Skin epidermis (tissue), 12 donors: ENCODE measurements at regions not wholly inside any gene's neighbourhood (a gene's known extent, or its start where the extent isn't known, plus 50 kb on each side); places are given as distances from the start of the nearest gene placed in this dataset.
"Not testable (repeated sequence)": the region's sequence is repeated elsewhere in the genome, so short reads cannot be mapped to it uniquely, and the experiment has no call there.

Experiments
- H3K27ac ChIP-seq, 21 experiments: fragments of 200-600 bp; sonication (generic) in 11 of 21; one replicate each; pipeline ENCODE4 v1.5.0; 2020; ENCODE audit warnings: mild to moderate bottlenecking in 3 of 21, inconsistent platforms in 2 of 21, moderate library complexity in 2 of 21
- H3K4me3 ChIP-seq, 7 experiments: fragments of 200-600 bp; sonication (generic) in 2 of 7; one replicate each; pipeline ENCODE4 v1.5.0; 2020; ENCODE audit warnings: inconsistent platforms in 2 of 7, mild to moderate bottlenecking in 2 of 7, moderate library complexity in 1 of 7

DNA sequence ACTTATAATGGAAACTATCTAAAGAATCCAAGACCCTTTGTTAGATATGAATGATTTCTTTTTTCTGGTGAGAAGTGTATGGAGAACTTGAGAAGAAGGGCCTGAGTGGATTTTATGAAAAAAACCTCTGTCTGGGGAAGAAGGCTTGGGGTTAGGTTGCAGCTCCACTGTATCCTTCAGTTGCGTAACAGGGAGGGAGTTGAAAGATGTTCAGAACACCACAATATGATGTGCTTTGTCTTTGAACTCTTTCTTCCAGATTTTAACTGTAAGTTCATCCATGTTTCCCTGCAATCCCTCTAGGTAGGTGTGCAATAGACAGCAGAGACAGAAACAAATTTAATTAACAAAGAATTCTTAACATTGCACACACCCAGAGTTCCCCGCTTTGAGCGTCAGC is 125.8 kb upstream of the NFIA start:
- Histone ChIP-seq H3K4me3 (no peak overlapping the region), H3K27ac (no peak overlapping the region)

DNA sequence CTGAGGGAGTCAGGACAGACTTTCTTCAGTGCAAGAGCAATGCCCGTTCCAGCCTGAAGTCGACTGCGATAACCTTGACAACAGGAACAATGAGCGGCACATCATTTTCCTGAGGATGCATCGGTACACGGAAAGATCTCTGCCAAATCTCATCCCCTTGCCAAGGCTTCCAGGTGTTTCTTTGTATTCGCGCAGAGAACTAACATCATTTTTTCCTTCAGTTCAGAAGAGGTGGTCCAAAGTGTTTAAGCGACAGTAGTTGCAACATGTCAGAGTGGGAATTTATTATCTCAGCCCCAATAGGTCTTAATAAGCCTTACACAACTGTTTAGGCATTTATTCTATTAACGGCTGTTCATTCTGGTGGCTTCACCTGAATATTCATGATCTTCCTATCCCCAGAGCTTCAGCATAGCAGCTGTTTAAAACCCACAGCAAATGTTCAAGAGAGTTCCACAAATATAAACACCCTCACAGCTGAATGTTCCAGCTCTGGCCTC is 129.7 kb upstream of the NFIA start:
- Histone ChIP-seq H3K27ac (no peak overlapping the region), H3K4me3 (no peak overlapping the region)

DNA sequence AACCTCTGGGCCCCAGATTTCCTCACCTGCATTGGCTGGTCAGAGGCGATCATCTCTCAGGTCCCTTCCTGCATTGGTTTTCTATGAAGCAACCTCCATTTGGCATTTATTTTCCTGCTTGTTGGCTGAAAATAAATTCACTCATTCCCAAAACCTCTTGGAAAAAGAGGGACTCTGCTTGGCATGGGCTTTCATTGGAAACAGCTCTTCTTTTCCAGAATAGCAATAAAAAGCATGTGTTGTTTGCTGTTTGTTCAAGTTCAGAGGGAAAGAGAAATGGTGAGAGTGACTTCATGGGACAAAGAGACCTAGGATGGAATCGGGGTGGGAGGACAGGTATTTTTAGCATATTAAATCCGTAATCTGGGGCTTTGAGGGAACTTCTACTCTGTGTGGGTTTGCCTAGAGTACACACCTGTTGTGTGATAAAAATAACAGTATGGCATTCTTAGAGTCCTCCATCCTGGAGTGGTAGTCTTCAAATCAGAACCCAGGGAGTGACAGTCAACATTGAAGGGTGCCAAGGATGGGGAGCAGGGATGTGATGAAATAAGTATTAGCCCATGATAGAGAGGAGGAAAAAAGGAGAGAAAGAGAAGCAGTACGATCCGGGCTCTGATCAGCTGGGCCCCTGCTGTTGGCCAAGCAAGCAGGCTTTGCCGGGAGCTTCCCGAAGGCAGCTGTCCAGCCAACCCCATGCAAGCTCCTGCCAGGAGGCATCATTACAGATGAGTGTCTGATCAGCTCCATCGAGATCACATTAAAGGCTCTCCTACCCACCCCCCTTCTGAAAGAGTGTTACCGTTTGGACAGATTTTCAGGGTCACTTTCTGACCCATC is 131.9 kb upstream of the NFIA start:
- no peak overlapping the region for H3K4me3 ChIP-seq
- peak overlapping the region in 2 of 21 experiments; percentile 14 to 47 for H3K27ac ChIP-seq

DNA sequence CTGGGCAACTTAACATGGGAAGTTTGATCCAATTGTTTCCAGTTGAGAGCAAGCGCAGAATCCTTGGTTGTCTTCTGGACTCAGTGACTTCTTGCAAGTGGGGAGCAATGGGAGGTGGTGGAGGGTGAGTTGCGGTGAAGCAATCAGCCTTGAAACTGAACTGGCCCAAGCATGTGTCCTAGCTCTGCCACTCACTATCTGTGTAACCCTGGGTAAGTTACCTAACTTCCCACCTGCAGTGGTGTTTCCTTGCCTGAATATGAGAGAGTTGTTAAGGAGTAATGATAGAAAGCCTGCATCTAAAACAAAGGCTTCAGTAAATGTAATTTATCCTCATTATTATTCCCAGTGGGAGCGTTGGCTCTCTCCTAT is 132.5 kb upstream of the NFIA start:
- Histone ChIP-seq H3K4me3 (no peak overlapping the region), H3K27ac (no peak overlapping the region)

DNA sequence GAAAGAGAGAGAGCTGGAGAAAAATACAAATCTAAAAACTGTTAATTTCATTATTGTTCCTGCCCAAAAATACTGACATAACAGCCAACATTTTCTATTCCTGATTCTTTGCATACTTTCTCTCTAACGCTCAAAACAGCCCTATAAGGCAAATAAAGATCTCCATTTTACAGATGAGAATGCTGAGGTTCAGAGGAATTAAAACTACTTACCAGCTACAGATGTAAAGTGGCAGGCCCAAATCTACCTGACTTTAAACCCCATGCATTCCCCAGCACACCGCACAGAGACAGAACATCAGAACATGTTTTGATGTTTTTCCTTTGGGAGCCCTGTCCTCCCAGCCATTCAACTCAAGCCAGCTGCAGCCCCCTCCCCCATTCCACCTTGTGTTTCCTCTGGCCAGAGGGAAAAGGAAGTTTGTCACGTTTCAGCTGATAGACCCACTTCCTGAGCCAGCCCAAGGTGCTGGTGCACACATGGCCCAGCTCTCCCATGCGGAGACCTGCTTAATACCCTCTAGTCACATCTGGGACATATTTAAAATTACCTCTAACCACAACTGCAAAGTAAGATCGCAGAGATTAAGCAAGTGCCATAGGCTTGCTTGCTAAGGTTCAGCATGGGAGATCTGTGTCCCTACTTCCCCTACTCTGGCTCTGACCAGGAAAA is 133.1 kb upstream of the NFIA start:
- no peak overlapping the region for H3K27ac ChIP-seq
- no peak overlapping the region for H3K4me3 ChIP-seq

DNA sequence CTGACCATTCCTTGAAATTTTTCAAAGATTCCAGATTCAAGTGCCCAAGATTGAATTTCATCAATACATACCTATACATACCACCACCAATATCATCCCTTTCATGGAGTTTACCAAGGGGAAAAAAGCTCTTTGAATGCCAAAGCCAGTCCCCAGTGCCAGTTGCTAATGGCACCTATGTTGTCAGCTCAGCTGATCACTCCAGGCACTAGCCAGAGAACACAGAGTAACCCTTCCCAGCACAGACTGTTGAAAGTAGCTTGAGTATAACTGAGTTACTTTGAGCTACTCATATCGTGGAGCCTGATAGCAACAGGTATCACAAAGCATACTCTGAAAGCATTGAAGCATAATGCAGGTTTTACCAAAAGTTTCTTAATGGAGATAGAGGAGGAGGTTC is 133.9 kb upstream of the NFIA start:
- H3K27ac ChIP-seq, result no peak overlapping the region
- H3K4me3 ChIP-seq, result no peak overlapping the region

DNA sequence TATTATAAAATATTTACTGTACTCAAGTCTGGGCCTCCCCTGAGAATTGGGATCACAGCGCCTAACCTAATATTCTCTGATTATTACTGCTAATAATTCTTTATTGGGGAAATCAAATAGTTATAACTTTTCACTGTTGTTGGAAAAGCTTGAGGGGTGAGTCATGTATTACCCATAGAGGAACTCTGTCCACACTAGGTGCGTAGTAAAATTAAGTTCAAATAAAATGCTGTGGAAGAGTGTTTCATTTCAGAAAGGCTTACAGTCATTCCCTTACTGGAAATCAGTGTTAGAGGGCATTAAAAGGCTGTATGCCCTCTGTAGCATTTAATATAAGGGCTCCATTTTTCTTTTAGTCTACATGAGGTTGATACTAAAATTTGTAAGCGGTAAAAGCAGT is 135.0 kb upstream of the NFIA start:
- H3K4me3 ChIP-seq, result no peak overlapping the region
- H3K27ac ChIP-seq, result no peak overlapping the region

DNA sequence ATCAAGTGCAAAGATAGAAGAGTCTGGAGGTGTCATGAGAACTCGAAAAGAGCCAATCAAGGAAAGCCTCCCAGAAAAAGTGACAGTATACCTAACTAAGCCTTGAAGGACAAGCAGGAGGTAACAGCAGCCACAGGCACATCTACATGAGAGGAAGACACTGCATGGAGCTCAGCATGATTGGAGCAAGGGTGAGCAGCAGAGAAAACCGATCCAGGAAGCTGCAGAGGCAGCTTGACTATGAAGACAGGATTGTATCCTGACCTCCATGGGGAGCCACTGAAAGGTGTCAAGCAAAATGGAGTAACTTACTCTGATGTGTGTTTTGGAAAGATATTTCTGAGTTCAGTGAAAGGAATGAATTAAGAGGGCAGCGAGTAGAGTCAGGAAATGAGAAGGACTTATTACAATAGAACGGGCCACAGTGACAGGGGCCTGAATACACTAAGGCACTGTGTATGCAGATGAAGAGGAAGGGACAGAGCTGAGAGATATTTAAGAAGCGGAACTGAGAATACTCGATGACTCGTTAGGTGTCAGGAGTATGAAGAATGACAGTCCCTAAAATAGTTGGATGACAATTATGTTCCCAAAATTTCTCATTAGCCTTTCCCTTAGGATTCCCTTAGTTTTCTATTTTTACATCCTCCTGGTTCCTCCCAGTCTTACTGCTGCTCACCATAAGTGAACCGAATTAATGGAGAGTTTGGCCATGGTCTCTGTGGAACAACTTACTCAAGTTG is 139.3 kb upstream of the NFIA start:
- Histone ChIP-seq H3K4me3 (no peak overlapping the region), H3K27ac (no peak overlapping the region)

DNA sequence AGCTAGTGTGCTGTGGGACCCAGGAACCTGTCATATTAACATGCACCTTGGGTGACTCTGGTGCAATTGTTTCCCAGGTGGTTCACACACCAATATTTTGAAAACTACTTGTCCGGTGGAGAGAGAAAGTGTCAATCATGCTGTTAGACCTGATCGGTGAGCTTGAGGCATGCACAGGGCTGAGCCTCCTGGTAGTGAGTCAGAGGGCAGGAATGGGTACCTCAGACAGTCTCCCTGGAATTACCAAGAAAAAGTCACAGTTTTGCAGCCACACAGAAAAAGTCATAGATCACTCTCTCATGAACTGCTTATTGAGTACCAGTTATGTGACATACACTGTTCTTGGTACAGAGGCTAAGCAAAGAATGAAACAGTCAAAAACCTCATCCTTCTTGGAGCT is 140.1 kb upstream of the NFIA start:
- H3K4me3 ChIP-seq, result no peak overlapping the region
- H3K27ac ChIP-seq, result no peak overlapping the region

DNA sequence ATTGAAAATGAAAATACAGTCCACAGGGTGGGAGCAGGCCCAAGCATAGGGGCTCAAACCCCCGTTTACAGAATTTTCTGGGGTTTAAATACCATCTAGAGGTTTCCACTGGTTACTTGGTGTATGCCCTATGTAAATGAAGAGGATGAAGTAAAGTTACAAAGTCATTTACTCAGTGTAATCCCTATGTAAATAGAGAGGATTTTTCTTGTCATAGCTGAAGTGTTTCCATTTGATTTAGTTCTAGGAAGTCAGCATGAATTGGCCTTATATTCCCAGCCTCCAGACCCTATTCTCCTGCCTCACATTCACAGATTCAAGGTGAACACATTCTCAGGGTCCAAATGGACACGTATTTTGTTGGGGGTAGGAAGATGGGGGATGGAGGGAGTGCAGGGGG is 141.7 kb upstream of the NFIA start:
- not testable (repeated sequence) for H3K27ac ChIP-seq, H3K4me3 ChIP-seq

DNA sequence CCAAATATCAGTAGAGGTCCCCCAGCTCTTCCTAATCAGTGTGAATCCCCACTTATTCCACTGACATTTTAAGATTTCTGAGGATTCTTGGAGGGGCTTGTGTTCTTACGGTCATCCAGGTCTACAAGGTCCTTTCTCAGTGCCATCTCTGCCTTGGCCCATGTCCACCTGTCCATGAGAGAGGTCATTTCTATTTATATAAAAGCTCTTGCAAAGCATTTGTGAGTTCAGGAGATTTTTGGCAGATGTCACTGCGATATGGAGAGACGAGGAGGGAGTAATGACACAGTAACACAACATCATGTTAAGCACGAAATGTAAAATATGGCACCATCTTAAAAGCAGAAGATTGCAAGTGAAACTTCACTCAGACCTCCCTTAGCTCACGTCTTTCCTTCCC is 144.6 kb upstream of the NFIA start:
- no peak overlapping the region for H3K4me3 ChIP-seq
- H3K27ac ChIP-seq, result no peak overlapping the region

DNA sequence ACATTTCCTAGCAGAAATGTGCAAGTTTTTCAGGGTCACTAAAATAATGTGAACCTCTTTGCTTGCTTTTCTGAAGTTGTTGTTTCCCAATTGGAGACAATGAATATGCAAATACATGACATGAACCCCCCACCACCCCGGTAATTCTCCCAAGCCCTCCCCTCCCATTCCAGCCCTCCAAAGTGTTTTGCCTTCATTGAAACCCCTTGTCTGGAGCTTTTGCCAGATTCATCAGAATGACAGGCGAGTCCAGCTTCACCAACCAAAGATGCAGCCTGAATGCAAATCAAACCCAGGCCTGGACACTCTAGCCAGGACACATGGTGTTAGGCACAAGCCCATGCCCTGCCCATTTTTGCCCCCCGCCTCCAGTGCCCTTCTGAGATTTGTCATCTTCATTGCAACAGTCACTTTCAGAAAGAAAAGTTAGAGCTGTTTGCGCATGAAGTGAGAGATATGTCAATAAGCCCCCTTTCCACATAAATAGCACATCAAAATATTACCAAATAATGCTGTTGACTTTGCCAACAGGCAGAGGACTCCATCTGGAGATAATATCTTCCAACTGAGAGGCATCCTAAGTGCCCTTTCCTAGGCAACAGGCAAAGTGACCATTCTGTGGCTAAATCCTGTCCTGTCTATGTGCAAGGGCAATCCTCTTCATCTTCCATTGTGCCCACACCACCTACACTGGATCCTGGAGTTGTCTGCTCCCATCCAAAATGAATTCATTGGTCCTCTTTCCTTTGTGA is 145.6 kb upstream of the NFIA start:
- Histone ChIP-seq H3K4me3 (no peak overlapping the region), H3K27ac (no peak overlapping the region)

DNA sequence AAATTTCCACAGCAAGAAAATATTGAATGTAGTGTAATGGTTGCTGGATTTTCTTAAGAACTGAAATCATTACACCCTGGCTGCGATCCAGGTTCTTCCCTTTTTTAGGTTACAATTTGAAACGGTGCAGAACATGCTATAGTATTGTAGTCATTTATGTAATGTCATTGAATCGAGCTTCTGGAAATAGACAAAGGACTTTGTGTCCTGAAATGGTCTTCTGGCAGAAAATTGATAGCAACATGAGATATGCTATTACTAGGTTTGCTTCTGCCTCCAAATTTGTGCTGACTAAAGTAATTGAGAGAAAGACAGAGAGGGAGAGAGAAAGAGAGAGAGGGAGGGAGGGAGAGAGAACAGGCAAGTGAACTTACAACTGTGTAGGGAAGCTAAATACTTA is 146.2 kb upstream of the NFIA start:
- no peak overlapping the region for H3K4me3 ChIP-seq
- no peak overlapping the region for H3K27ac ChIP-seq

DNA sequence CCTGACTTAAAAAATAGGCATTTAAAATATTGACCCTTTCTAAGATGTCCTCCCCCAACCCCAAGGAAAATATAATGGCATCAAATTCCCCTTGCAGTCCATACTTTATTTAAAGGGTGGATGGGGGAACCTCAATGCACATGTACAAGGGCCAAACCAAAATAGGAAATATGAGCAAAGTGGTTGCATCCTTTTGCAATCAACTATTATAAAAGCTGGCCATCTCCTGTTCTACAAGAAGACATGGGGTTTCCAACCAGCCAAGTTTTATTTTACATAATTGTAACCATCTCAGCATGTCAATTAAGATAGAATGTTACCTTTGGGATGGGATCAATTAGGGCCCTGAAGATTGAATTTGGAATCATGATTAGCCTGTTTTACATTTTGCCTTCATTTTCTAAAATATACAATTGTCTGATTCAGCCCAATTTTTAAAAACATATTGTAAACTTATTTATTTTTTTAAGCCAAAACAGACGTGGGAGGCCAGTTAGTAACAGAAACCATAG is 146.7 kb upstream of the NFIA start:
- Histone ChIP-seq H3K27ac (no peak overlapping the region), H3K4me3 (no peak overlapping the region)

DNA sequence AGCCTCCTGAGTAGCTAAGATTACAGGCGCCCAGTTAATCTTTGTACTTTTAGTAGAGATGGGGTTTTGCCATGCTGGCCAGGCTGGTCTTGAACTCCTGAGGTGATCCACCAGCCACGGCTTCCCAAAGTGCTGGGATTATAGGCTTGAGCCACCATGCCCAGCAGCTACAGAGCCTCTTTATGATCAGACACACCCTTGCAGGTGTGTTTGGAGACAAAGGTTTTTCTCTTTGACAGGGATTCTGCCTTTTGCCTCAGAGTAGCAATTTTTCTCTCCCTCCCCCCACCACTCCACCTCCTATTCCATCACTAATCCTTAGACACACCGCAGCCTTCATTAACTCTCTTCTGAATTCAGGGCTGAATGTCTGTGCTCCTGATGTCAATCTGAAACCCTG is 152.2 kb upstream of the NFIA start:
- H3K4me3 ChIP-seq, result no peak overlapping the region
- no peak overlapping the region for H3K27ac ChIP-seq

DNA sequence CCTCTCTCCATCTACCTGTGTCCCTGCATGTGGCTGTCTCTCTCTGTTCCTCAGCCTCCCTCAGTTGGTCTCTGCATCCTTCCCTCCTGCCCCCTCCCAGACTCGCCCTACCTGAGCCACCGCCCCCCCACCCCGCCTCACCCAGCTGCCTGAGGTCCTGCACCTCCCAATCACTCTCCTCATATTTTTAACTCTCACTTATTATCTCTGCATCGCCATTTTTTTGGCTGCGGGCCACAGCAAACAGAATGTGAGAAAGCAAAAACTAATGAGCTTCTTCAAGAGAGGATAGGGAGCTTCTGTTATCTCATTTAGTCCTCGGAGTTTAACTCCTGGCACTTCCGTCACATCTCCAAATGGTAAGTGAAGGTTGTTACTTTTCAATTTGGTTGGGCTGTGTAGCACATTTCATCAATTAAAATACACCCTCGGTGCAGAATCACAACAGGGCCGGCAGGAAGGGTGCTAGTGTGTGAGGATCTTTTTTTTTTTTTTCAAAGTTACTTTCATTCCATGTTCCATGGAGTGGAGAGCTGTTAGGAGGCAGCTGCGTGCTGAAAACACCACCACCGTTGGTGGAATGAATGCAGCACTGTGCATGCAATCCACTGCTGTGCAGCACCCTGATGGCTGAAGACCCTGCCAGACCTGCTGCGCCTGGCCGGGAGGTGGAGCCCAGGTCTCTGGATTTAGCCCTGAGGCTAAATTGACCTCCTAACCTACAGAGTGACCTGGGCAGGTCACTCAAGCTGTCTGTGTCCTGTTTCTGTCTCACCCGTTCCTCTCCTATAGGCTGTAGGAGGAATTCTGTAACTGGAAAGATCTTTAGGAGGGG is 157.2 kb upstream of the NFIA start:
- Histone ChIP-seq H3K27ac (no peak overlapping the region), H3K4me3 (no peak overlapping the region)

DNA sequence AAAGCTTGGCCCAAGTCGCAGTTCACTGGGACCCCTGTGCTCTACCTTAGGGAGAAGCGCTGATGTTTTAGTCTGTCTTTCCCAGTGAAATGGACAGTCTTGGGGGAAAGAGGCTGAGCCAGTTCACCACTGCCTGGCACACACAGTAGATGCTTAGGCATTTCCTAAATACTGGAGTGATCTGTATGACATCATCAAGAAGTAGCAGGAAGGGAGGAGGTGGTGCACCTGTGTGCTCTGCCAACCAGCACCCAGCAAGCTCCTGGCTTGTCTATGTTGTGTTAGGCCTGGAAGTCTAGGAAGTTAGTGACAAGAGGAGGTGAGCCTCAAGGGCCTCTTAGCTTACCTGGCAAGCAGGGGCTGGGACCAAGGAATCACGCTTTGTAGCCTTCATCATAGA is 158.2 kb upstream of the NFIA start:
- no peak overlapping the region for H3K27ac ChIP-seq
- H3K4me3 ChIP-seq, result no peak overlapping the region

DNA sequence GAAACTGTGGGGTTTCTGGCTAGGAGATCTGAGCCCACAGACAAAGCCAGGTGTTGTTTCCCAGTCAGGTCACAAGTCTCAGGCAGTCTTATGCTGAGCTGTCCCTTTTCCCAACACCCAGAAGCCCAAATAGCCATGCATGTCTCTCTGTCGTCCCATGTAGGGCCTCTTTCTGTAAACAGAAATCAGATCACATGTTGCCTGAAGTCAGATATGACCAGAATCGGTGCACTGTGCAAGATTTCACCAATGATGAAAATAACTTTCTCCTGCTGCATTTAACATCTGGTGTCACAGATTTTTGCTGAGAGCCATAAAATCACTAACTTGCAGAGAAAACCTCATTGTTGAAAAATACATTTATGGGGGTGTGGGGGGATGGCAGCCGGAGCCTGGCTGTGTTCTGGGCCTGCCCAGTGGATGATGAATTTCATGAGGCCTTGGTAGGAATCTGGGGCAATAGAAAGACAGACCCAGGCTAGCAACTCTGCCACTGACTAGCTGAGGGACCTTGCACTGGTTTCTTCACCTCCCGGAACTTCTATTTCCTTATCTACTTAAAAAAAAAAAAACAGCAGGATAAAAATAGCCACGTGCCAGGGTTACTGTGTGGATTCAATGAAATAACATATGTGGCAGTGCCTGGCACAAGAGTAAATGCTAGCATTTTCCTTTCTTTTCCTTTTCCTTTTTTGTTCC is 158.8 kb upstream of the NFIA start:
- no peak overlapping the region for H3K4me3 ChIP-seq
- peak overlapping the region in 3 of 21 experiments; percentile 9 to 58 (median 42) for H3K27ac ChIP-seq
